Glutamatergic neuron (in vitro differentiated cells): ENCODE measurements at regions not wholly inside any gene's neighbourhood (a gene's known extent, or its start where the extent isn't known, plus 50 kb on each side); places are given as distances from the start of the nearest gene placed in this dataset.

Experiments used
- DNase-seq: peaks from one replicate; pipeline ENCODE4 v3.0.0; 2022
- H3K27ac Mint-ChIP-seq: one replicate; pipeline ENCODE4 v1.8.0; 2020; ENCODE audit warnings: mild to moderate bottlenecking, mixed read lengths, inconsistent platforms; ENCODE audit not compliant: unreplicated experiment
- H3K27me3 Mint-ChIP-seq: one replicate; pipeline ENCODE4 v1.8.0; 2020; ENCODE audit warnings: mild to moderate bottlenecking, moderate library complexity, mixed read lengths, inconsistent platforms; ENCODE audit not compliant: unreplicated experiment
- H3K36me3 Mint-ChIP-seq: one replicate; pipeline ENCODE4 v1.8.0; 2020; ENCODE audit warnings: mild to moderate bottlenecking, mixed read lengths, inconsistent platforms; ENCODE audit not compliant: unreplicated experiment
- H3K4me1 Mint-ChIP-seq: one replicate; pipeline ENCODE4 v1.8.0; 2020; ENCODE audit warnings: mild to moderate bottlenecking, low read depth, mixed read lengths, inconsistent platforms; ENCODE audit not compliant: unreplicated experiment
- H3K4me3 Mint-ChIP-seq: one replicate; pipeline ENCODE4 v1.8.0; 2020; ENCODE audit warnings: mild to moderate bottlenecking, mixed read lengths, inconsistent platforms; ENCODE audit not compliant: unreplicated experiment
- H3K9me3 Mint-ChIP-seq: one replicate; pipeline ENCODE4 v1.8.0; 2020; ENCODE audit warnings: mild to moderate bottlenecking, moderate library complexity, mixed read lengths, inconsistent platforms; ENCODE audit not compliant: unreplicated experiment
- CTCF ChIP-seq: fragments of 200-600 bp; sonication (generic); IDR thresholded peaks from one replicate; pipeline ENCODE4 v1.5.0; 2021; ENCODE audit not compliant: partially characterized antibody, unreplicated experiment

GRCh38 chr5:118705959-118706667, 282.2 kb downstream of the DTWD2 start:
- no peak overlapping the region for H3K4me3 Mint-ChIP-seq
- peaks cover 8% of the 10 kb centered on the region for H3K9me3 Mint-ChIP-seq
- no peaks in the 10 kb centered on the region for H3K27me3 Mint-ChIP-seq
- DNase-seq: no peak
- peaks cover 12% of the 10 kb centered on the region for H3K36me3 Mint-ChIP-seq
- no peak for TF ChIP-seq CTCF
- H3K4me1 Mint-ChIP-seq: no peaks in the 10 kb centered on the region
- H3K27ac Mint-ChIP-seq: no peak overlapping the region

- H3K4me3 Mint-ChIP-seq: no peak overlapping the region
- H3K36me3 Mint-ChIP-seq: peaks cover 12% of the 10 kb centered on the region
- DNase-seq: no peak
- no peak for TF ChIP-seq CTCF
- no peak overlapping the region for H3K27ac Mint-ChIP-seq
- no peaks in the 10 kb centered on the region for H3K27me3 Mint-ChIP-seq
- peaks cover 8% of the 10 kb centered on the region for H3K9me3 Mint-ChIP-seq
- H3K4me1 Mint-ChIP-seq: no peaks in the 10 kb centered on the region
Measured at GRCh38 chr5:118703241-118703640, 285.1 kb downstream of the DTWD2 start.

- no peak for TF ChIP-seq CTCF
- Mint-ChIP-seq H3K4me1 (no peaks in the 10 kb centered on the region), H3K36me3 (peaks cover 12% of the 10 kb centered on the region), H3K27me3 (no peaks in the 10 kb centered on the region), H3K9me3 (peaks cover 8% of the 10 kb centered on the region), H3K27ac (no peak overlapping the region), H3K4me3 (no peak overlapping the region)
- DNase-seq: no peak
Measured at GRCh38 chr5:118701791-118702190, 286.6 kb downstream of the DTWD2 start.

- Mint-ChIP-seq H3K4me3 (no peak overlapping the region), H3K4me1 (no peaks in the 10 kb centered on the region), H3K27ac (no peak overlapping the region), H3K27me3 (no peaks in the 10 kb centered on the region), H3K9me3 (peaks cover 8% of the 10 kb centered on the region), H3K36me3 (peaks cover 12% of the 10 kb centered on the region)
- TF ChIP-seq CTCF: no peak
- no peak for DNase-seq
Measured at GRCh38 chr5:118700510-118700909, 287.8 kb downstream of the DTWD2 start.

- H3K27me3 Mint-ChIP-seq: no peaks in the 10 kb centered on the region
- no peaks in the 10 kb centered on the region for H3K4me1 Mint-ChIP-seq
- no peak for TF ChIP-seq CTCF
- DNase-seq: no peak
- peaks cover 6% of the 10 kb centered on the region for H3K9me3 Mint-ChIP-seq
- H3K4me3 Mint-ChIP-seq: no peak overlapping the region
- H3K27ac Mint-ChIP-seq: no peak overlapping the region
- H3K36me3 Mint-ChIP-seq: peaks cover 8% of the 10 kb centered on the region
Measured at GRCh38 chr5:118698774-118699173, 289.6 kb downstream of the DTWD2 start.
